Lung (tissue), 11 donors: ENCODE measurements at regions not wholly inside any gene's neighbourhood (a gene's known extent, or its start where the extent isn't known, plus 50 kb on each side); places are given as distances from the start of the nearest gene placed in this dataset.

ENCODE experiments used
- ATAC-seq: fragments of 200-7000 bp; cut with Tn5 transposase; one replicate; pipeline ENCODE4 v1.9.1; 2020; ENCODE audit warnings: moderate number of reproducible peaks; ENCODE audit not compliant: insufficient read depth, low FRiP score
- DNase-seq, 3 donors: peaks; one replicate each; pipeline ENCODE4 v3.0.0-alpha.2; 2013 to 2017
- H3K27ac ChIP-seq, 2 donors: one replicate each; pipeline ENCODE4 v1.5.1; 2013; ENCODE audit warnings: mild to moderate bottlenecking in 2 of 2, moderate library complexity in 2 of 2, control low read depth in 1 of 2, inconsistent platforms in 1 of 2, low read depth in 1 of 2, low read length in 1 of 2
- H3K27me3 ChIP-seq, 3 donors: one replicate each; pipeline ENCODE4 v1.5.1; 2013; ENCODE audit warnings: low read length in 2 of 3; ENCODE audit not compliant: control insufficient read depth in 3 of 3, insufficient read depth in 3 of 3
- H3K36me3 ChIP-seq, 4 donors: one replicate each; pipeline ENCODE4 v1.5.1; 2013; ENCODE audit warnings: low read length in 4 of 4, mild to moderate bottlenecking in 1 of 4, moderate library complexity in 1 of 4; ENCODE audit not compliant: control insufficient read depth in 4 of 4, insufficient read depth in 4 of 4
- H3K4me1 ChIP-seq, 5 donors: one replicate each; pipeline ENCODE4 v1.5.1; 2013; ENCODE audit warnings: low read length in 5 of 5, mild to moderate bottlenecking in 2 of 5, moderate library complexity in 1 of 5; ENCODE audit not compliant: control insufficient read depth in 5 of 5, insufficient read depth in 5 of 5
- H3K4me3 ChIP-seq: one replicate; pipeline ENCODE4 v1.5.1; 2013; ENCODE audit warnings: mild to moderate bottlenecking, control low read depth, moderate library complexity
- H3K9ac ChIP-seq, 2 donors: one replicate each; pipeline ENCODE4 v1.5.1; 2013; ENCODE audit warnings: low read length in 2 of 2, control low read depth in 1 of 2; ENCODE audit not compliant: insufficient read depth in 1 of 2
- H3K9me3 ChIP-seq, 4 donors: one replicate each; pipeline ENCODE4 v1.5.1; 2013; ENCODE audit warnings: low read length in 3 of 4, mild to moderate bottlenecking in 1 of 4, moderate library complexity in 1 of 4; ENCODE audit not compliant: control insufficient read depth in 4 of 4, insufficient read depth in 3 of 4
- CTCF ChIP-seq: IDR thresholded peaks from 2 replicates; pipeline ENCODE4 v1.5.1; 2012; ENCODE audit warnings: mild to moderate bottlenecking; ENCODE audit errors: control extremely low read depth, extremely low read depth
- WGBS, 2 donors: extraction: QIAGEN DNeasy Blood & Tissue Kit; methylation state at CpG; one replicate each; pipeline ENCODE4 v1.1.7; 2013; 5-methylcytosine and 5-hydroxymethylcytosine counted together
- donor health status: control.
- donor health status: control.
- donor health status: Bipolar disorder and iron deficiency.
- donor health status: healthy.
- donor health status: DM: yes; HTN: yes; CAD: no.

GRCh38 chr1:209086486-209087192 lies 496.9 kb upstream of the CAMK1G start:
- no peaks in the 10 kb centered on the region for H3K27me3 ChIP-seq
- 70 to 78% methylated on average over 6 of the region's 6 CpGs for WGBS, 2 donors
- H3K9ac ChIP-seq: no peak overlapping the region
- DNase-seq: no peak
- H3K36me3 ChIP-seq: no peaks in the 10 kb centered on the region
- no peaks in the 10 kb centered on the region for H3K4me1 ChIP-seq
- no peak for ATAC-seq
- H3K9me3 ChIP-seq: no peaks in the 10 kb centered on the region
- H3K4me3 ChIP-seq: no peak overlapping the region
- no peak overlapping the region for H3K27ac ChIP-seq
- TF ChIP-seq CTCF: no peak

- H3K4me1 ChIP-seq: no peaks in the 10 kb centered on the region
- H3K9me3 ChIP-seq: no peaks in the 10 kb centered on the region
- DNase-seq (no peak), ATAC-seq (no peak)
- H3K36me3 ChIP-seq: no peaks in the 10 kb centered on the region
- H3K27ac ChIP-seq: no peak overlapping the region
- H3K9ac ChIP-seq: no peak overlapping the region
- no peak for TF ChIP-seq CTCF
- H3K4me3 ChIP-seq: no peak overlapping the region
- no peaks in the 10 kb centered on the region for H3K27me3 ChIP-seq
Measured at GRCh38 chr1:209094384-209094783, 489.1 kb upstream of the CAMK1G start.

GRCh38 chr1:209095627-209096595 lies 487.6 kb upstream of the CAMK1G start:
- TF ChIP-seq CTCF: no peak
- Histone ChIP-seq H3K27ac (no peak overlapping the region), H3K27me3 (no peaks in the 10 kb centered on the region), H3K4me3 (no peak overlapping the region), H3K9me3 (no peaks in the 10 kb centered on the region), H3K4me1 (no peaks in the 10 kb centered on the region), H3K36me3 (no peaks in the 10 kb centered on the region), H3K9ac (no peak overlapping the region)
- 66 to 80% methylated on average over 9 of the region's 9 CpGs for WGBS, 2 donors
- ATAC-seq (peak; percentile 24), DNase-seq (no peak)
